AG04450 (cell line): ENCODE measurements at regions not wholly inside any gene's neighbourhood (a gene's known extent, or its start where the extent isn't known, plus 50 kb on each side); places are given as distances from the start of the nearest gene placed in this dataset.

Experiments
- CTCF ChIA-PET: fragments of 300-600, 350-600 bp; formaldehyde crosslinking; extraction: SDS; loops from one replicate; lab custom pipeline; 2022; ENCODE audit warnings: antibody characterized with exemption, inconsistent platforms; lab: Charles Lee
- POLR2A ChIA-PET: fragments of 350-600 bp; formaldehyde crosslinking; extraction: SDS; loops from one replicate; lab custom pipeline; 2021; ENCODE audit warnings: antibody characterized with exemption, inconsistent platforms; lab: Yijun Ruan, JAX
- DNase-seq: peaks from one replicate; pipeline ENCODE4 v3.0.0-alpha.2; 2011; ENCODE audit warnings: low read depth, low spot score
- H3K27ac ChIP-seq: one replicate; pipeline ENCODE4 v1.5.1; 2012; ENCODE audit warnings: low read depth, low read length, control low read depth
- H3K27me3 ChIP-seq: one replicate; pipeline ENCODE4 v1.6.0; 2012; ENCODE audit warnings: low read length; ENCODE audit not compliant: control insufficient read depth, insufficient read depth
- H3K4me3 ChIP-seq: 2 replicates; pipeline ENCODE4 v1.5.1; 2011; ENCODE audit warnings: mild to moderate bottlenecking, low read depth, low read length, control low read depth
- H3K9me3 ChIP-seq: 2 replicates; pipeline ENCODE4 v1.5.1; 2012; ENCODE audit warnings: low read length; ENCODE audit not compliant: control insufficient read depth, insufficient read depth
- TF ChIP-seq, protein P1 (sequence below): IDR thresholded peaks from 2 replicates; pipeline ENCODE4 v1.5.1; 2011; ENCODE audit warnings: low read depth, low read length, control low read depth, inconsistent platforms

DNA sequence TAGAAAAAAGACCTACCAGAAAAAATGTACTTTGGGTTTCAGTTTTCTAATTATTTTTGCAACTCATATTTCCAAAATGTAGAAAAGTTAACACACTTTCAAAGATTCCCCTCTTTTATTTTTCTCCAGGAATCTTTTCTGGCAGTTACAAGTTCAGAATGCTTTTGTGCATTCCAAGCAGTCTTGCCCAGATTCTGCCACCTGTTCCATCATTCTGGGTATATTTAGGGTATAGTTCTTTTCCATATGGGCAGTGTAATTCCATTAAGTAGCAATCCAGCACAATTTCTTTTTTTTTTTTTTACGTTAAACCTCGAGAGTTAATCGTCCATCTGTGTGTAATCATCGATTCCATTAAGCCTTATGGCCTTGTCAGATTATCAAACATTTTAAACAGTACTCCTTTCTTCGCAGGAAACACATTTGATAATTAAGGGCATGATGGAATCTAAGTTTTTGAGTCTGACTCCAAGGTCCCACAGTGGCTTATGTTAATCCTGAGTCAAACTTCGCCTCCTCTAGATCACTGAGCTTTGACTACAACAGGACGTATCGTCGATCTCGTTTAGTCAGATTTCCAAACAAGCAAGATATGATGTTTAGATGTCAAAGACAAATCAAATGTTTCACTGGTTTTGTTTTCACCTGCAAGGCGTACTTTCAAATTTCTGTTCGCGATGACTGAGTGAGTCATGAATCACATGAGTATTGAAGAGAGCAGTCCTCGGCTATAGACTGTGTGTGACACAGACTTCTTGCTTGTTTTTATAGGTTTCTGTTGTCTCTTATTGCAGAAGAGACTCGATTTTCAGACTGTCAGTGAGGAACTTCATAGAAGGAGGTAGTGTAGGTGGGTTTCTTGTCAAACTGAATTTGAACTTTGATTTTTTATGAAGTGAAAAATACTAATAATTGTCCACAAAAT is 118.9 kb upstream of the GK2 start:
- no peak overlapping the region for H3K27ac ChIP-seq
- no peaks in the 10 kb centered on the region for H3K9me3 ChIP-seq
- H3K4me3 ChIP-seq, result no peak overlapping the region
- ChIA-PET CTCF (no interaction called here), POLR2A (no interaction called here)
- no peak for DNase-seq
- TF ChIP-seq, protein P1, sequence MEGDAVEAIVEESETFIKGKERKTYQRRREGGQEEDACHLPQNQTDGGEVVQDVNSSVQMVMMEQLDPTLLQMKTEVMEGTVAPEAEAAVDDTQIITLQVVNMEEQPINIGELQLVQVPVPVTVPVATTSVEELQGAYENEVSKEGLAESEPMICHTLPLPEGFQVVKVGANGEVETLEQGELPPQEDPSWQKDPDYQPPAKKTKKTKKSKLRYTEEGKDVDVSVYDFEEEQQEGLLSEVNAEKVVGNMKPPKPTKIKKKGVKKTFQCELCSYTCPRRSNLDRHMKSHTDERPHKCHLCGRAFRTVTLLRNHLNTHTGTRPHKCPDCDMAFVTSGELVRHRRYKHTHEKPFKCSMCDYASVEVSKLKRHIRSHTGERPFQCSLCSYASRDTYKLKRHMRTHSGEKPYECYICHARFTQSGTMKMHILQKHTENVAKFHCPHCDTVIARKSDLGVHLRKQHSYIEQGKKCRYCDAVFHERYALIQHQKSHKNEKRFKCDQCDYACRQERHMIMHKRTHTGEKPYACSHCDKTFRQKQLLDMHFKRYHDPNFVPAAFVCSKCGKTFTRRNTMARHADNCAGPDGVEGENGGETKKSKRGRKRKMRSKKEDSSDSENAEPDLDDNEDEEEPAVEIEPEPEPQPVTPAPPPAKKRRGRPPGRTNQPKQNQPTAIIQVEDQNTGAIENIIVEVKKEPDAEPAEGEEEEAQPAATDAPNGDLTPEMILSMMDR, result no peak
- H3K27me3 ChIP-seq, result no peaks in the 10 kb centered on the region

DNA sequence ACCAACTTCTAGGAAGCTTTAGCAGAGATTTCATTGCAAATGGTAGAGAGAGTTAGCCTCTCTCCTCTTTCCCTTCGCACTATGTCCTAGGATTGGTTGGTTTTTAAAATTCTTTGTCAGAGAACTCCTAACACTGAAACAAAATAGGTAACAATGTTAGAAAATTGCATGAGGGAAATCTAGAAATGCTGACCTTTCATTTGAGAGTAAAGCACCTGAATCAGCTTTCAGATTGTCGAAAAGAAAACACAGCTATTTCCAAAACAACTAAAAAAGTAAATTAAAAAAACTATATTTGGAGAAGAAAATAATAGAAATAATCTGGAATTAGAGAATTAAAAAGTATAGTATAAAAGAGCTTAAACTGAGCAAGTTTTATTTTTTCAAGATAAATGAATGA is 108.1 kb upstream of the GK2 start:
- Histone ChIP-seq H3K4me3 (no peak overlapping the region), H3K27me3 (no peaks in the 10 kb centered on the region), H3K27ac (no peak overlapping the region), H3K9me3 (no peaks in the 10 kb centered on the region)
- TF ChIP-seq, protein P1, result no peak
- POLR2A ChIA-PET, result no interaction called here
- DNase-seq, result no peak
- CTCF ChIA-PET, result interaction anchor here (0.6 kb wide), 1 partner anchor 686 kb away, joined by 3 read pairs; no protein-coding TSS in a partner anchor

GRCh38 chr4:79514621-79515329 is 106.7 kb upstream of the GK2 start:
- ChIA-PET CTCF (no interaction called here), POLR2A (no interaction called here)
- Histone ChIP-seq H3K27ac (peak overlapping the region; percentile 21), H3K27me3 (no peaks in the 10 kb centered on the region), H3K4me3 (no peak overlapping the region), H3K9me3 (no peaks in the 10 kb centered on the region)
- DNase-seq, result no peak
- TF ChIP-seq, protein P1, result no peak

- Histone ChIP-seq H3K9me3 (no peaks in the 10 kb centered on the region), H3K4me3 (no peak overlapping the region), H3K27me3 (no peaks in the 10 kb centered on the region), H3K27ac (no peak overlapping the region)
- no peak for DNase-seq
- TF ChIP-seq, protein P1, result no peak
- POLR2A ChIA-PET, result no interaction called here
- CTCF ChIA-PET, result no interaction called here
Measured at GRCh38 chr4:79513576-79513975, 105.5 kb upstream of the GK2 start.

DNA sequence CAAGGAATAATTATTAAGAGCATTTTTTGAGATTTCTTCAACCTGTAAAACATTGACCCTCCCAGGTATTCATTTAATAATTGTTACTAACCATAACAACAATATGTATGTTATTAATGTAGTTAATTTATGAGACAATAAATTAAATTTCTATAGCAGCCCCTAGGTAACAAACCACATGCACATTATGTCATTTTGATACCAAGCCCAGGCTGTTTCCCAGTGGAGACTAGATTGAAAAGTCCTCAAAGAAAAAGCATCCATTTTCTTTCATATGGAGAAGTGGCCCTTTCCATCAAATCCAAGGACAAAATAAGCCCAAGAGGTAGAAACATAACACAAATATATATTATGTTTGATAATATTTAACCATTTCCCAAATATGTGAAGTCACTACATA is 104.3 kb upstream of the GK2 start:
- TF ChIP-seq, protein P1, result no peak
- no peak for DNase-seq
- ChIA-PET CTCF (no interaction called here), POLR2A (no interaction called here)
- H3K9me3 ChIP-seq, result no peaks in the 10 kb centered on the region
- no peaks in the 10 kb centered on the region for H3K27me3 ChIP-seq
- H3K27ac ChIP-seq, result no peak overlapping the region
- H3K4me3 ChIP-seq, result no peak overlapping the region
